ENCODE measurements at regions not wholly inside any gene's neighbourhood (a gene's known extent, or its start where the extent isn't known, plus 50 kb on each side); places are given as distances from the start of the nearest gene placed in this dataset.
A peak's percentile ranks its signal among the peaks of the same experiment; 100 is the strongest.

DNA sequence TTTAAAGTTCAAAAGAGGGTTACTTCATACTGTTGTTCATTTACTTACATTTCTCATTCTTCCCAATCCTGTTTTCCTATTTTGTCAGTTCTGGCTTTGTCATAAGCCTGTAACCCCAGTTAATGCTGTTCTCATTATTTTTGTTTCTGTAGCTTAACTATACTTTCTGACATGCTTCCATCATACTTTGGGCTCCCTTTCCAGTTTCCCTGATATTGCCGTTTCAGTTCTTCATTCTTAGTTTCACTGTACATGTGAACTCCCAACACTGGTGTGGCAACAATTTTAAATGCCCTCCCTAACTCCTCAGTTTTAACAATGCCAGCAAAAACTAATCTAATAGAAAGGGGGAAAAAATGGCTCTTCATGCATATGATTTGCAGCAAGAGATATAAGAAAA is 456.7 kb downstream of the LMO4 start:
- CTCF ChIA-PET = no interaction called here
- intact Hi-C loops (cut with micrococcal nuclease; ENCODE audit: unreplicated experiment) = loop anchor here (10.0 kb wide), 2 partner anchors 519 to 631 kb away; no protein-coding TSS in a partner anchor
- TF ChIP-seq, protein P1, sequence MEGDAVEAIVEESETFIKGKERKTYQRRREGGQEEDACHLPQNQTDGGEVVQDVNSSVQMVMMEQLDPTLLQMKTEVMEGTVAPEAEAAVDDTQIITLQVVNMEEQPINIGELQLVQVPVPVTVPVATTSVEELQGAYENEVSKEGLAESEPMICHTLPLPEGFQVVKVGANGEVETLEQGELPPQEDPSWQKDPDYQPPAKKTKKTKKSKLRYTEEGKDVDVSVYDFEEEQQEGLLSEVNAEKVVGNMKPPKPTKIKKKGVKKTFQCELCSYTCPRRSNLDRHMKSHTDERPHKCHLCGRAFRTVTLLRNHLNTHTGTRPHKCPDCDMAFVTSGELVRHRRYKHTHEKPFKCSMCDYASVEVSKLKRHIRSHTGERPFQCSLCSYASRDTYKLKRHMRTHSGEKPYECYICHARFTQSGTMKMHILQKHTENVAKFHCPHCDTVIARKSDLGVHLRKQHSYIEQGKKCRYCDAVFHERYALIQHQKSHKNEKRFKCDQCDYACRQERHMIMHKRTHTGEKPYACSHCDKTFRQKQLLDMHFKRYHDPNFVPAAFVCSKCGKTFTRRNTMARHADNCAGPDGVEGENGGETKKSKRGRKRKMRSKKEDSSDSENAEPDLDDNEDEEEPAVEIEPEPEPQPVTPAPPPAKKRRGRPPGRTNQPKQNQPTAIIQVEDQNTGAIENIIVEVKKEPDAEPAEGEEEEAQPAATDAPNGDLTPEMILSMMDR (IDR thresholded peaks at IDR 0.05; ENCODE audit: unreplicated experiment) = no peak
- BruUV-seq (replicated peaks) = no TSS peak
- H3K4me3 Mint-ChIP-seq (ENCODE audit: low read depth, unreplicated experiment) = no peak overlapping the region
- peaks cover 6% of the 10 kb centered on the region for H3K36me3 Mint-ChIP-seq (ENCODE audit: insufficient read depth, unreplicated experiment)
- H3K27me3 Mint-ChIP-seq (ENCODE audit: unreplicated experiment) = no peaks in the 10 kb centered on the region
- H3K27ac Mint-ChIP-seq (ENCODE audit: unreplicated experiment) = no peak overlapping the region
- DNase-seq = no peak
- no peaks in the 10 kb centered on the region for H3K9me3 Mint-ChIP-seq (ENCODE audit: low read depth, unreplicated experiment)
- H3K4me1 Mint-ChIP-seq (ENCODE audit: low read depth, unreplicated experiment) = peaks cover 54% of the 10 kb centered on the region

- intact Hi-C loops (cut with micrococcal nuclease; ENCODE audit: unreplicated experiment) = loop anchor here (10.0 kb wide), 2 partner anchors 519 to 631 kb away; no protein-coding TSS in a partner anchor
- no peak for DNase-seq
- BruUV-seq (replicated peaks) = no TSS peak
- TF ChIP-seq, protein P1 (IDR thresholded peaks at IDR 0.05; ENCODE audit: unreplicated experiment) = no peak
- no peaks in the 10 kb centered on the region for H3K9me3 Mint-ChIP-seq (ENCODE audit: low read depth, unreplicated experiment)
- H3K27me3 Mint-ChIP-seq (ENCODE audit: unreplicated experiment) = no peaks in the 10 kb centered on the region
- no peak overlapping the region for H3K27ac Mint-ChIP-seq (ENCODE audit: unreplicated experiment)
- peaks cover 6% of the 10 kb centered on the region for H3K36me3 Mint-ChIP-seq (ENCODE audit: insufficient read depth, unreplicated experiment)
- H3K4me1 Mint-ChIP-seq (ENCODE audit: low read depth, unreplicated experiment) = peaks cover 57% of the 10 kb centered on the region
- CTCF ChIA-PET = interaction anchor here (0.8 kb wide), 1 partner anchor 168 kb away, joined by 3 read pairs; no protein-coding TSS in a partner anchor
- H3K4me3 Mint-ChIP-seq (ENCODE audit: low read depth, unreplicated experiment) = no peak overlapping the region
Observed at GRCh38 chr1:87786229-87786628, 457.5 kb downstream of the LMO4 start.

GRCh38 chr1:87786861-87787545 is 458.3 kb downstream of the LMO4 start:
- no peak overlapping the region for H3K4me3 Mint-ChIP-seq (ENCODE audit: low read depth, unreplicated experiment)
- no peaks in the 10 kb centered on the region for H3K9me3 Mint-ChIP-seq (ENCODE audit: low read depth, unreplicated experiment)
- H3K27me3 Mint-ChIP-seq (ENCODE audit: unreplicated experiment) = no peaks in the 10 kb centered on the region
- TF ChIP-seq, protein P1 (IDR thresholded peaks at IDR 0.05; ENCODE audit: unreplicated experiment) = no peak
- no TSS peak for BruUV-seq (replicated peaks)
- peaks cover 6% of the 10 kb centered on the region for H3K36me3 Mint-ChIP-seq (ENCODE audit: insufficient read depth, unreplicated experiment)
- peaks cover 65% of the 10 kb centered on the region for H3K4me1 Mint-ChIP-seq (ENCODE audit: low read depth, unreplicated experiment)
- DNase-seq = no peak
- peak overlapping the region; percentile 47 for H3K27ac Mint-ChIP-seq (ENCODE audit: unreplicated experiment)
- CTCF ChIA-PET = interaction anchor here (1.2 kb wide), 1 partner anchor 166 kb away, joined by 3 read pairs; no protein-coding TSS in a partner anchor
- intact Hi-C loops (cut with micrococcal nuclease; ENCODE audit: unreplicated experiment) = loop anchor here (10.0 kb wide), 2 partner anchors 518 to 632 kb away; no protein-coding TSS in a partner anchor

DNA sequence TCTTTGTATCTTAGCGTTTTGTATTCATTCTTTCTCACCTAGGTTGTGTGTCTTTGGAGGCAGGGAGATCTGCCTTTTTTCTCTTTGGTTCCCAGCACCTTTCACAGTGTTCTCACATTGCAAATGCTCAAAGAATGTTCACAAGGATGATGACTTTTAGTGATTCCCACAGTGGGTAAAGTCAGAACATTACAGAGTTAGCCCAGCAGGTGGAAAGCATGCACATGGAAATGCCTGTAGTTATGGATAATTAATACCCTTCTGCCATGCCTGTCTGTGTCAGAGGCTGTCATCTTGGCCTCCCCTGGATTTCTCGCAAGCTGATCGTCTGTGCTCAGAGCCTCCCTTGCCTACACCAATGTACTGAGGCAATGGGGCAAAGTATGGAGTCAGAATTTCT is 458.9 kb downstream of the LMO4 start:
- Mint-ChIP-seq H3K36me3 (ENCODE audit: insufficient read depth, unreplicated experiment) (peaks cover 6% of the 10 kb centered on the region), H3K27me3 (ENCODE audit: unreplicated experiment) (no peaks in the 10 kb centered on the region), H3K27ac (ENCODE audit: unreplicated experiment) (peak overlapping the region; percentile 47), H3K4me3 (ENCODE audit: low read depth, unreplicated experiment) (no peak overlapping the region), H3K9me3 (ENCODE audit: low read depth, unreplicated experiment) (no peaks in the 10 kb centered on the region), H3K4me1 (ENCODE audit: low read depth, unreplicated experiment) (peaks cover 70% of the 10 kb centered on the region)
- CTCF ChIA-PET = interaction anchor here (1.2 kb wide), 1 partner anchor 166 kb away, joined by 3 read pairs; no protein-coding TSS in a partner anchor
- TF ChIP-seq, protein P1 (IDR thresholded peaks at IDR 0.05; ENCODE audit: unreplicated experiment) = peak; percentile 37
- intact Hi-C loops (cut with micrococcal nuclease; ENCODE audit: unreplicated experiment) = loop anchor here (10.0 kb wide), 2 partner anchors 517 to 633 kb away; no protein-coding TSS in a partner anchor
- DNase-seq = no peak
- BruUV-seq (replicated peaks) = no TSS peak
